CD14-positive monocyte (primary cell): ENCODE measurements at regions not wholly inside any gene's neighbourhood (a gene's known extent, or its start where the extent isn't known, plus 50 kb on each side); places are given as distances from the start of the nearest gene placed in this dataset.

ENCODE experiments used
- DNase-seq, 3 donors: peaks; one replicate each; pipeline ENCODE4 v3.0.0-alpha.2; 2011 to 2022
- H2AFZ ChIP-seq: 2 replicates; pipeline ENCODE4 v1.6.0; 2012; ENCODE audit warnings: mild to moderate bottlenecking, low read depth, low read length, inconsistent platforms; ENCODE audit not compliant: insufficient read depth, poor library complexity, severe bottlenecking
- H3K27ac ChIP-seq, 2 donors: 1 replicate in 1 of 2; 2 replicates in 1 of 2; pipeline ENCODE4 v1.5.1; 2012 to 2013; ENCODE audit warnings: low read length in 2 of 2, control low read depth in 1 of 2, inconsistent platforms in 1 of 2, low read depth in 1 of 2, mild to moderate bottlenecking in 1 of 2
- H3K27me3 ChIP-seq, 2 donors: one replicate each; pipeline versions ENCODE4 v1.6.0 to v1.6.1; 2011 to 2013; ENCODE audit warnings: low read length in 2 of 2; ENCODE audit not compliant: control insufficient read depth in 2 of 2, insufficient read depth in 2 of 2
- H3K36me3 ChIP-seq, 2 donors: replicated peaks in 1 of 2; 1 replicate in 1 of 2; 2 replicates in 1 of 2; pipeline versions ENCODE4 v1.5.1 to v1.6.1; 2012 to 2013; ENCODE audit warnings: low read length in 2 of 2, control low read depth in 1 of 2, inconsistent platforms in 1 of 2, mild to moderate bottlenecking in 1 of 2; ENCODE audit not compliant: insufficient read depth in 2 of 2, control insufficient read depth in 1 of 2
- H3K4me1 ChIP-seq, 2 donors: 1 replicate in 1 of 2; 2 replicates in 1 of 2; pipeline versions ENCODE4 v1.5.1 to v1.6.1; 2012 to 2013; ENCODE audit warnings: low read length in 2 of 2, control low read depth in 1 of 2, inconsistent platforms in 1 of 2, mild to moderate bottlenecking in 1 of 2, moderate library complexity in 1 of 2; ENCODE audit not compliant: insufficient read depth in 2 of 2, control insufficient read depth in 1 of 2
- H3K4me2 ChIP-seq: replicated peaks from 2 replicates; pipeline ENCODE3; 2012; ENCODE audit warnings: low read length, moderate library complexity, mild to moderate bottlenecking; ENCODE audit not compliant: poor library complexity, severe bottlenecking; ENCODE audit errors: extremely low read depth
- H3K4me3 ChIP-seq, 3 experiments: fragments of 200-600 bp in 1 of 3; sonication (generic) in 1 of 3; replicated peaks in 1 of 3; 1 replicate in 2 of 3; 2 replicates in 1 of 3; pipeline ENCODE4 v1.5.1; 2011 to 2013; ENCODE audit warnings: low read length in 3 of 3, mild to moderate bottlenecking in 3 of 3, control low read depth in 2 of 3, low read depth in 2 of 3, inconsistent platforms in 1 of 3, moderate library complexity in 1 of 3
- H3K79me2 ChIP-seq: 2 replicates; pipeline ENCODE4 v1.6.0; 2012; ENCODE audit warnings: mild to moderate bottlenecking, control low read depth, inconsistent platforms, low read length, moderate library complexity; ENCODE audit not compliant: insufficient read depth
- H3K9ac ChIP-seq: 2 replicates; pipeline ENCODE4 v1.6.0; 2017; ENCODE audit warnings: low read length, mild to moderate bottlenecking; ENCODE audit not compliant: insufficient read depth, poor library complexity, severe bottlenecking
- H3K9me3 ChIP-seq, 2 donors: replicated peaks in 1 of 2; 1 replicate in 1 of 2; 2 replicates in 1 of 2; pipeline versions ENCODE4 v1.5.1 to v1.6.1; 2012 to 2013; ENCODE audit warnings: low read length in 2 of 2, control low read depth in 1 of 2; ENCODE audit not compliant: control insufficient read depth in 1 of 2, insufficient read depth in 1 of 2
- H4K20me1 ChIP-seq: 2 replicates; pipeline ENCODE4 v1.6.0; 2012; ENCODE audit warnings: mild to moderate bottlenecking, low read length, control low read depth, moderate library complexity; ENCODE audit not compliant: insufficient read depth
- H3K27ac Mint-ChIP-seq, 7 donors: one replicate each; pipeline ENCODE4 v1.8.0; 2020; ENCODE audit warnings: mild to moderate bottlenecking in 7 of 7, mixed read lengths in 7 of 7, moderate library complexity in 6 of 7, inconsistent platforms in 2 of 7
- H3K27me3 Mint-ChIP-seq, 3 donors: one replicate each; pipeline ENCODE4 v1.8.0; 2021 to 2022; ENCODE audit warnings: low read depth in 3 of 3, mild to moderate bottlenecking in 3 of 3, mixed read lengths in 3 of 3, moderate library complexity in 3 of 3, inconsistent platforms in 1 of 3
- H3K36me3 Mint-ChIP-seq, 2 donors: one replicate each; pipeline ENCODE4 v1.8.0; 2020; ENCODE audit warnings: mixed read lengths in 2 of 2, inconsistent platforms in 1 of 2, mild to moderate bottlenecking in 1 of 2
- H3K4me1 Mint-ChIP-seq: one replicate; pipeline ENCODE4 v1.8.0; 2020; ENCODE audit warnings: mild to moderate bottlenecking, mixed read lengths
- H3K4me3 Mint-ChIP-seq, 2 donors: one replicate each; pipeline ENCODE4 v1.8.0; 2020; ENCODE audit warnings: mild to moderate bottlenecking in 2 of 2, mixed read lengths in 2 of 2, moderate library complexity in 1 of 2
- H3K9me3 Mint-ChIP-seq, 7 donors: one replicate each; pipeline ENCODE4 v1.8.0; 2020 to 2022; ENCODE audit warnings: mixed read lengths in 7 of 7, mild to moderate bottlenecking in 6 of 7, moderate library complexity in 6 of 7, inconsistent platforms in 2 of 7
- WGBS: methylation state at CpG from one replicate; pipeline ENCODE4 v1.1.5; 2013; ENCODE audit warnings: missing lambda C conversion rate; ENCODE audit not compliant: insufficient coverage; 5-methylcytosine and 5-hydroxymethylcytosine counted together
- intact Hi-C, 2 donors: fragments of 100-400 bp; cut with micrococcal nuclease; formaldehyde crosslinking; loops; one replicate each; pipeline versions ENCODE4 v1.15.0 to v1.15.1; 2023
- TF ChIP-seq, protein P1 (sequence below): fragments of 200-600 bp; IDR thresholded peaks from one replicate; pipeline ENCODE4 v1.8.0; 2022; ENCODE audit warnings: antibody characterized with exemption, mild to moderate bottlenecking

DNA sequence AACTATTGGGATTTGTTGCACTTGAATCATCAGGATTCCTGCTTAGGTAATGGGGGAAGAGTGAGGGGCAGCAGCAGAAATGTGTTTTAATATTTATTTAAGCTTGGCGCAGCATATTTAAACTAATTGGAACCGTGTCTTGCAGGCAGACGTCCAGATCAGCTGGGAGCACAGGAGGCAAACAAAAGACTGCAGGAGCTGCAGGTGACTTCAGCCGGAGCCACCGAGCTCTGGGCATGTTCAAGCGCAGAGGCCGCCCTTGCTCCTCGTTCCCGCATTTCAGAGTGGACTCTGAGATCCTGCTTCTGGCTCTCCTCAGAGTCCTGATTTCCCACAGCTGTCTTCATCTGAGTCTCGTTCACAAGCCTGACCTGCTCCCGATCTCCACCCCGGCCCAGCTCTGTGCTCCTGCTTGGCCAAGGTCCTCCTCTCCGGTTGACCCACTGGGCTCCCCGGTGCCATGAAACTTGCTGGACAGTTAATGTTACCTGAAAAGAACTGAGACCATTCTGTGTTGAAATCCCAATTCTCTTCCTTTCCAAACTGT, 475.5 kb downstream of the SOX11 start:
- intact Hi-C loops = no loop called here
- Mint-ChIP-seq H3K27ac (no peak overlapping the region), H3K9me3 (peaks cover 0 to 12% (median 2%) of the 10 kb centered on the region in 7 donors), H3K4me3 (no peak overlapping the region), H3K27me3 (peaks cover 0 to 2% (median 0%) of the 10 kb centered on the region in 3 donors), H3K4me1 (no peaks in the 10 kb centered on the region), H3K36me3 (no peaks in the 10 kb centered on the region)
- TF ChIP-seq, protein P1, sequence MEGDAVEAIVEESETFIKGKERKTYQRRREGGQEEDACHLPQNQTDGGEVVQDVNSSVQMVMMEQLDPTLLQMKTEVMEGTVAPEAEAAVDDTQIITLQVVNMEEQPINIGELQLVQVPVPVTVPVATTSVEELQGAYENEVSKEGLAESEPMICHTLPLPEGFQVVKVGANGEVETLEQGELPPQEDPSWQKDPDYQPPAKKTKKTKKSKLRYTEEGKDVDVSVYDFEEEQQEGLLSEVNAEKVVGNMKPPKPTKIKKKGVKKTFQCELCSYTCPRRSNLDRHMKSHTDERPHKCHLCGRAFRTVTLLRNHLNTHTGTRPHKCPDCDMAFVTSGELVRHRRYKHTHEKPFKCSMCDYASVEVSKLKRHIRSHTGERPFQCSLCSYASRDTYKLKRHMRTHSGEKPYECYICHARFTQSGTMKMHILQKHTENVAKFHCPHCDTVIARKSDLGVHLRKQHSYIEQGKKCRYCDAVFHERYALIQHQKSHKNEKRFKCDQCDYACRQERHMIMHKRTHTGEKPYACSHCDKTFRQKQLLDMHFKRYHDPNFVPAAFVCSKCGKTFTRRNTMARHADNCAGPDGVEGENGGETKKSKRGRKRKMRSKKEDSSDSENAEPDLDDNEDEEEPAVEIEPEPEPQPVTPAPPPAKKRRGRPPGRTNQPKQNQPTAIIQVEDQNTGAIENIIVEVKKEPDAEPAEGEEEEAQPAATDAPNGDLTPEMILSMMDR = no peak
- Histone ChIP-seq H3K27me3 (no peaks in the 10 kb centered on the region), H3K4me2 (no peak overlapping the region), H2AFZ (no peak overlapping the region), H3K36me3 (no peaks in the 10 kb centered on the region), H3K9ac (no peak overlapping the region), H3K79me2 (no peaks in the 10 kb centered on the region), H3K4me1 (no peaks in the 10 kb centered on the region), H3K9me3 (peaks cover 0 to 5% of the 10 kb centered on the region in 2 donors), H3K27ac (no peak overlapping the region), H4K20me1 (no peaks in the 10 kb centered on the region), H3K4me3 (no peak overlapping the region)
- WGBS = 93% methylated on average over 14 of the region's 14 CpGs
- no peak for DNase-seq

DNA sequence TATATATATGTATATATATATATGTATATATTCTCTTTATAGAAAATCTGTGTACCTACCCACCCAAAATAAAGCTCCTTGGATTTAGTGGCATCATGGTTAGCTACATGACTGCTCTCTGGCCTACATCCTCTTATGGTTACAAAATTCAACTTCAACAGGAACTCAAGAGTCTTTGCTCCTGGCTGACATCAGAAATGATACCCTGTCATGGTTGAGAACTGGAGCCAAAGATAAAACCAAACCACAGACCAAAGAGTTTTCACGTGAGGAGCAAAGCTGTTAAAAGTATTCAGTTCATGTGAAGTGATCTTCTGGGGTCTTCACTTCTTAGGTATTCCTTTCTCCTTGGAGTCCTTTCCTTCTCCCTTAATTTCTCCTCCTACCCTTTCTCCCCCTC, 476.3 kb downstream of the SOX11 start:
- Histone ChIP-seq H3K27me3 (no peaks in the 10 kb centered on the region), H3K4me2 (no peak overlapping the region), H3K27ac (no peak overlapping the region), H3K9me3 (peaks cover 0 to 5% of the 10 kb centered on the region in 2 donors), H3K9ac (no peak overlapping the region), H3K4me1 (no peaks in the 10 kb centered on the region), H3K4me3 (no peak overlapping the region), H2AFZ (no peak overlapping the region), H4K20me1 (no peaks in the 10 kb centered on the region), H3K36me3 (no peaks in the 10 kb centered on the region), H3K79me2 (no peaks in the 10 kb centered on the region)
- WGBS = no CpG with 5 or more reads among the region's 1 CpG
- peaks cover 0 to 2% (median 0%) of the 10 kb centered on the region in 3 donors for H3K27me3 Mint-ChIP-seq
- TF ChIP-seq, protein P1 = no peak
- no peaks in the 10 kb centered on the region for H3K4me1 Mint-ChIP-seq
- intact Hi-C loops = no loop called here
- no peak for DNase-seq
- H3K27ac Mint-ChIP-seq = no peak overlapping the region
- H3K36me3 Mint-ChIP-seq = no peaks in the 10 kb centered on the region
- H3K4me3 Mint-ChIP-seq = no peak overlapping the region
- peaks cover 0 to 12% (median 2%) of the 10 kb centered on the region in 7 donors for H3K9me3 Mint-ChIP-seq
